ENCODE measurements at regions not wholly inside any gene's neighbourhood (a gene's known extent, or its start where the extent isn't known, plus 50 kb on each side); places are given as distances from the start of the nearest gene placed in this dataset.

GRCh38 chr3:103947062-103947461, 1419.6 kb upstream of the ALCAM start:
- no peak for TF ChIP-seq SIN3A (IDR thresholded peaks at IDR 0.05; ENCODE audit: borderline replicate concordance, insufficient read depth, low read depth, low read length)
- TF ChIP-seq REST (IDR thresholded peaks at IDR 0.05; ENCODE audit: insufficient read depth in 1 of 2, low read depth in 2 of 2, low read length in 1 of 2) = no peak
- TF ChIP-seq TCF7L2 (IDR thresholded peaks at IDR 0.05; ENCODE audit: low read depth, low read length) = no peak
- TF ChIP-seq POLR2AphosphoS5 (IDR thresholded peaks at IDR 0.05; ENCODE audit: low read depth, low read length) = no peak
- BruUV-seq (replicated peaks) = no TSS peak
- Histone ChIP-seq H3K9me3 (ENCODE audit: control insufficient read depth, insufficient read depth, low read depth, low read length) (0 out of 2 replicates have a peak, but pooled peaks cover 3% of the 10 kb centered on the region), H3K27me3 (ENCODE audit: control insufficient read depth, insufficient read depth, low read length) (no peaks in the 10 kb centered on the region), H3K4me3 (ENCODE audit: low read depth in 2 of 2, low read length in 2 of 2) (no peak overlapping the region), H3K4me1 (ENCODE audit: control insufficient read depth, insufficient read depth, low read length) (no peaks in the 10 kb centered on the region), H3K27ac (ENCODE audit: low read length) (no peak overlapping the region), H3K36me3 (ENCODE audit: control insufficient read depth, insufficient read depth, low read length) (no peaks in the 10 kb centered on the region)
- DNase-seq (ENCODE audit: low read depth, low spot score) (no peak), ATAC-seq (no peak)
- POLR2A ChIA-PET = no interaction called here
- intact Hi-C loops (cut with micrococcal nuclease; ENCODE audit: unreplicated experiment) (no loop called here), in situ Hi-C loops (cut with HindIII; ENCODE audit: low pct_unique_long_range_greater_than_20kb, low sequenced_read_pairs) (no loop called here)
- CTCF ChIA-PET = no interaction called here

- no peak overlapping the region for H3K27ac ChIP-seq (ENCODE audit: low read length)
- TF ChIP-seq SIN3A (IDR thresholded peaks at IDR 0.05; ENCODE audit: borderline replicate concordance, insufficient read depth, low read depth, low read length) (no peak), TCF7L2 (IDR thresholded peaks at IDR 0.05; ENCODE audit: low read depth, low read length) (no peak)
- ChIA-PET POLR2A (no interaction called here), CTCF (no interaction called here)
- H3K4me1 ChIP-seq (ENCODE audit: control insufficient read depth, insufficient read depth, low read length) = no peaks in the 10 kb centered on the region
- no peak for ATAC-seq
- intact Hi-C loops (cut with micrococcal nuclease; ENCODE audit: unreplicated experiment) (no loop called here), in situ Hi-C loops (cut with HindIII; ENCODE audit: low pct_unique_long_range_greater_than_20kb, low sequenced_read_pairs) (no loop called here)
- no peak for DNase-seq (ENCODE audit: low read depth, low spot score)
- no peaks in the 10 kb centered on the region for H3K27me3 ChIP-seq (ENCODE audit: control insufficient read depth, insufficient read depth, low read length)
- BruUV-seq (replicated peaks) = no TSS peak
- H3K36me3 ChIP-seq (ENCODE audit: control insufficient read depth, insufficient read depth, low read length) = no peaks in the 10 kb centered on the region
- no peak overlapping the region for H3K4me3 ChIP-seq (ENCODE audit: low read depth in 2 of 2, low read length in 2 of 2)
- H3K9me3 ChIP-seq (ENCODE audit: control insufficient read depth, insufficient read depth, low read depth, low read length) = 0 out of 2 replicates have a peak, but pooled peaks cover 3% of the 10 kb centered on the region
Observed at GRCh38 chr3:103949693-103950092, 1417.0 kb upstream of the ALCAM start.

- BruUV-seq (replicated peaks) = no TSS peak
- Histone ChIP-seq H3K9me3 (ENCODE audit: control insufficient read depth, insufficient read depth, low read depth, low read length) (no peaks in the 10 kb centered on the region), H3K4me3 (ENCODE audit: low read depth in 2 of 2, low read length in 2 of 2) (no peak overlapping the region), H3K4me1 (ENCODE audit: control insufficient read depth, insufficient read depth, low read length) (no peaks in the 10 kb centered on the region), H3K36me3 (ENCODE audit: control insufficient read depth, insufficient read depth, low read length) (no peaks in the 10 kb centered on the region), H3K27me3 (ENCODE audit: control insufficient read depth, insufficient read depth, low read length) (no peaks in the 10 kb centered on the region), H3K27ac (ENCODE audit: low read length) (no peak overlapping the region)
- ATAC-seq = no peak
- in situ Hi-C loops (cut with HindIII; ENCODE audit: low pct_unique_long_range_greater_than_20kb, low sequenced_read_pairs) = no loop called here
- TF ChIP-seq SIN3A (IDR thresholded peaks at IDR 0.05; ENCODE audit: borderline replicate concordance, insufficient read depth, low read depth, low read length) (no peak), POLR2AphosphoS5 (IDR thresholded peaks at IDR 0.05; ENCODE audit: low read depth, low read length) (no peak), REST (IDR thresholded peaks at IDR 0.05; ENCODE audit: insufficient read depth in 1 of 2, low read depth in 2 of 2, low read length in 1 of 2) (no peak), CTCF (IDR thresholded peaks at IDR 0.05) (no peak), TCF7L2 (IDR thresholded peaks at IDR 0.05; ENCODE audit: low read depth, low read length) (no peak)
- ChIA-PET CTCF (no interaction called here), POLR2A (no interaction called here)
- intact Hi-C loops (cut with micrococcal nuclease; ENCODE audit: unreplicated experiment) = no loop called here
- no peak for DNase-seq (ENCODE audit: low read depth, low spot score)
Observed at GRCh38 chr3:103950676-103951075, 1416.0 kb upstream of the ALCAM start.
